ENCODE measurements at regions not wholly inside any gene's neighbourhood (a gene's known extent, or its start where the extent isn't known, plus 50 kb on each side); places are given as distances from the start of the nearest gene placed in this dataset.

DNA sequence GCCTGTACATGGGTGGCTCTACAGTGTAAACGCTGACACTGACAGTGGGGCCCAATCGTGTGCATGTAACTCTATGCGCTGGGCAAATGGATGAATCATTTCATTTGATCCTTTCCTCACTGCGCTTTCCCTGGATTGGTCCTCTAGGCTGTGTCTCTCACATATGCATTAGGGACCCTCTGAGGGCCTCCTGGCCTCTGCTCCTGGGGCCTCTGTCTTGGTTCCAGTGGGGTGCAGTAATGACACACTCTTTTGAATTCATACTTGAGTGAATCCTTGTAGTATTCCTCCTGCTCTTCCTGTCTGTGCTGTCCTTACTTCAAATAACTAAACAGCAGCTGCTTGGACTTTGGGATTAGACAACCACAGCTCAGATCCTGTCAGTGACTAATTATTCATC is 176.5 kb upstream of the ADO start:
- DNase-seq (ENCODE audit: low spot score), result no peak
- Mint-ChIP-seq H3K27me3 (ENCODE audit: low read depth) (no peaks in the 10 kb centered on the region), H3K36me3 (ENCODE audit: low read depth) (no peaks in the 10 kb centered on the region), H3K4me1 (ENCODE audit: low read depth) (peaks cover 28% of the 10 kb centered on the region), H3K4me3 (ENCODE audit: unreplicated experiment) (no peak overlapping the region), H3K9me3 (ENCODE audit: low read depth) (no peaks in the 10 kb centered on the region), H3K27ac (ENCODE audit: unreplicated experiment) (no peak overlapping the region)
- TF ChIP-seq, protein P1, sequence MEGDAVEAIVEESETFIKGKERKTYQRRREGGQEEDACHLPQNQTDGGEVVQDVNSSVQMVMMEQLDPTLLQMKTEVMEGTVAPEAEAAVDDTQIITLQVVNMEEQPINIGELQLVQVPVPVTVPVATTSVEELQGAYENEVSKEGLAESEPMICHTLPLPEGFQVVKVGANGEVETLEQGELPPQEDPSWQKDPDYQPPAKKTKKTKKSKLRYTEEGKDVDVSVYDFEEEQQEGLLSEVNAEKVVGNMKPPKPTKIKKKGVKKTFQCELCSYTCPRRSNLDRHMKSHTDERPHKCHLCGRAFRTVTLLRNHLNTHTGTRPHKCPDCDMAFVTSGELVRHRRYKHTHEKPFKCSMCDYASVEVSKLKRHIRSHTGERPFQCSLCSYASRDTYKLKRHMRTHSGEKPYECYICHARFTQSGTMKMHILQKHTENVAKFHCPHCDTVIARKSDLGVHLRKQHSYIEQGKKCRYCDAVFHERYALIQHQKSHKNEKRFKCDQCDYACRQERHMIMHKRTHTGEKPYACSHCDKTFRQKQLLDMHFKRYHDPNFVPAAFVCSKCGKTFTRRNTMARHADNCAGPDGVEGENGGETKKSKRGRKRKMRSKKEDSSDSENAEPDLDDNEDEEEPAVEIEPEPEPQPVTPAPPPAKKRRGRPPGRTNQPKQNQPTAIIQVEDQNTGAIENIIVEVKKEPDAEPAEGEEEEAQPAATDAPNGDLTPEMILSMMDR (IDR thresholded peaks at IDR 0.05), result no peak

DNA sequence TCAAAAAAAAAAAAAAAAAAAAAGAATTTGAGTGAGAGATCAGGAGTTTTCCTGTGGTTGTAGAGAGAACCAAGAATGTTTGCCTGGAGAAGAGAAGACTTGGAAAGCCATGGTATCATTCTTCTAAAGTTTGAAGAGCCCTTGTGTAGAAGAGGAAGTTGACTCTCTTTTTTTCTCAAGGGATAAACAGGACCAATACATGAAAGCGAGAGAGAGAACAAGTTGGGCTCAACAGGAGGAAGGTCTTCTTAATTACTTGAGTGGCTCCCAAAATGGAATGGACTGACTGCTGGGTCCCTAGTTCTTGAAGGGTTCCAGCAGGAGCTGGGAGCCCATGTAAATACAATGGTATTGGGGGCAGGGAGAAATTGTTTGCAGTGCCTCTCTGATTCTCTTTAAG is 173.3 kb upstream of the ADO start:
- peaks cover 12% of the 10 kb centered on the region for H3K4me1 Mint-ChIP-seq (ENCODE audit: low read depth)
- no peak for DNase-seq (ENCODE audit: low spot score)
- TF ChIP-seq, protein P1 (IDR thresholded peaks at IDR 0.05), result no peak
- no peaks in the 10 kb centered on the region for H3K9me3 Mint-ChIP-seq (ENCODE audit: low read depth)
- H3K36me3 Mint-ChIP-seq (ENCODE audit: low read depth), result no peaks in the 10 kb centered on the region
- H3K27me3 Mint-ChIP-seq (ENCODE audit: low read depth), result no peaks in the 10 kb centered on the region
- H3K27ac Mint-ChIP-seq (ENCODE audit: unreplicated experiment), result no peak overlapping the region
- H3K4me3 Mint-ChIP-seq (ENCODE audit: unreplicated experiment), result no peak overlapping the region

- TF ChIP-seq, protein P1 (IDR thresholded peaks at IDR 0.05), result no peak
- Mint-ChIP-seq H3K36me3 (ENCODE audit: low read depth) (no peaks in the 10 kb centered on the region), H3K4me1 (ENCODE audit: low read depth) (peaks cover 2% of the 10 kb centered on the region), H3K9me3 (ENCODE audit: low read depth) (no peaks in the 10 kb centered on the region), H3K27me3 (ENCODE audit: low read depth) (no peaks in the 10 kb centered on the region), H3K27ac (ENCODE audit: unreplicated experiment) (no peak overlapping the region), H3K4me3 (ENCODE audit: unreplicated experiment) (no peak overlapping the region)
- DNase-seq (ENCODE audit: low spot score), result no peak
These were observed 172.3 kb upstream of the ADO start for GRCh38 chr10:62632071-62632809.

DNA sequence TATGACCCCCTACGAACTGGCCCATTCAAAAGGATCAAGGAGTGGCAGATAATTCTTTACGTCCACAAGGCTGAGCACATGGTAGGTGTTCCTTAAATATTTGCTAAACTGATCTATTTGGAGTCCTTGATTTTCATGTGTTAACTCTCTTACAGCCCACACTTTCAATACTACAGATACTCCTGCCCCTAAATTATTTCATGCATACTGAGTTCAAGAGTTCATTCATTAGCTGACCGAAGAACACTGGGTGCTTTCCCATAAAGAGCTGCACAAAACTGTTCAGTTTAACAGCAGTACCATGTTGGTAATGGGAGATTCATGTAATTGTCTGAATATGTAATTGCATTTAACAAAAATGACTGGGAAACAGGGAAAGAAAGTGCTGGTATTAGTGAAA is 170.5 kb upstream of the ADO start:
- H3K4me3 Mint-ChIP-seq (ENCODE audit: unreplicated experiment), result no peak overlapping the region
- DNase-seq (ENCODE audit: low spot score), result no peak
- no peaks in the 10 kb centered on the region for H3K36me3 Mint-ChIP-seq (ENCODE audit: low read depth)
- H3K27me3 Mint-ChIP-seq (ENCODE audit: low read depth), result no peaks in the 10 kb centered on the region
- H3K27ac Mint-ChIP-seq (ENCODE audit: unreplicated experiment), result no peak overlapping the region
- no peaks in the 10 kb centered on the region for H3K9me3 Mint-ChIP-seq (ENCODE audit: low read depth)
- H3K4me1 Mint-ChIP-seq (ENCODE audit: low read depth), result no peaks in the 10 kb centered on the region
- TF ChIP-seq, protein P1 (IDR thresholded peaks at IDR 0.05), result no peak

DNA sequence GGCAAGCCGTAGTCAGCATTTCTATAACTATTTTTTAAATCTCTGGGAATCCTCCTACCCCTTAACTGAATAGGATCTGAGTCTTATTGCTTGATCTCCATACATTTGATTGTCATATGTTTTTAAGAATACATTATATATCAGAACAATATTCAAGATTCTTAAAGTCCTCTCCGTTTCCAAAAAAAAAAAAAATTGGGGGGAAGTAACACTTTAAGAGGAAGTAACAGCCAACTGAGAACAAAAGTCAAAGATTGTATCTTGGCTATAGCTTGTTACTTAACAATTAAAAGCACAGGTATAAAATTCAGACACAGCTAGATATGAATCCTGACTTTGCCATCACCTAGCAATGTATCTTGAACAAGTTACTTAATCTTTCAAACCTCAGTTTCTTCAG is 169.9 kb upstream of the ADO start:
- Mint-ChIP-seq H3K4me3 (ENCODE audit: unreplicated experiment) (no peak overlapping the region), H3K4me1 (ENCODE audit: low read depth) (no peaks in the 10 kb centered on the region), H3K27ac (ENCODE audit: unreplicated experiment) (no peak overlapping the region), H3K27me3 (ENCODE audit: low read depth) (no peaks in the 10 kb centered on the region), H3K9me3 (ENCODE audit: low read depth) (no peaks in the 10 kb centered on the region), H3K36me3 (ENCODE audit: low read depth) (no peaks in the 10 kb centered on the region)
- TF ChIP-seq, protein P1 (IDR thresholded peaks at IDR 0.05), result no peak
- no peak for DNase-seq (ENCODE audit: low spot score)
